ENCODE measurements at regions not wholly inside any gene's neighbourhood (a gene's known extent, or its start where the extent isn't known, plus 50 kb on each side); places are given as distances from the start of the nearest gene placed in this dataset.
"Not testable (repeated sequence)": the region's sequence is repeated elsewhere in the genome, so short reads cannot be mapped to it uniquely, and the experiment has no call there.

GRCh38 chr6:71360556-71361335 is 72.1 kb downstream of the OGFRL1 start:
- not testable (repeated sequence) for DNase-seq (ENCODE audit: low spot score)

DNA sequence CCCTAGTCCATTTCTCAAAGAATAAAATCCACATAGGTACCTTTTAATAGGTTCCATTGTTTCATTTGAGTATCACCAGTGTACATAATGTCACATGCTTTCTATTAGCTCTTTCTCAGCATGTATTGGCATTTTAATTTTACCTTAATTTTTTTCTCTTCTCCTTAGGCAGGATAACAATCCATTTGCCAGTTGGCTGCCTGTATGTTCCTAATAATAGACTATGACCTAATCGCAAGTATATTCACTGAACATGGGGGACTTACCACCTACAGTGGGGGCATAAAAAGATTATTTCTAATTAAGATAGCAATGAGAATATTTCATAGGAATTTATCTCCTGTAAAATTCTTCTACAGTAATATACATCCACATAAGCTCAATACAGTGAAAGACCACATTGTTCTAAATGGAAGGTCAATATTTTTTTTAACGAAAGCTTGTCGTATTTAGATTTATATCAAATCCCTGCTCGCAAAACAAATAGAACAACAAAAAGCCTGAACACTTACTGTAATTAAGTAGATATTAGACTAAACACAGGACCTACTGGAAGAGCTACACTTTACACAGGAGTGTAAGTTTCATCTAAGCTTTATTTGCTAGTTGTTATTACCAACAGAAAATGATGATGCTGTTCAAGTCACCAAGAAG is 76.4 kb downstream of the OGFRL1 start:
- DNase-seq (ENCODE audit: low spot score), result no peak

GRCh38 chr6:71367756-71368155 is 79.1 kb downstream of the OGFRL1 start:
- no peak for DNase-seq (ENCODE audit: low spot score)

- DNase-seq (ENCODE audit: low spot score), result no peak
Measured at GRCh38 chr6:71368284-71368683, 79.7 kb downstream of the OGFRL1 start.

- DNase-seq (ENCODE audit: low spot score), result no peak
Measured at GRCh38 chr6:71371559-71371958, 82.9 kb downstream of the OGFRL1 start.

GRCh38 chr6:71373943-71374342 is 85.3 kb downstream of the OGFRL1 start:
- DNase-seq (ENCODE audit: low spot score), result no peak

DNA sequence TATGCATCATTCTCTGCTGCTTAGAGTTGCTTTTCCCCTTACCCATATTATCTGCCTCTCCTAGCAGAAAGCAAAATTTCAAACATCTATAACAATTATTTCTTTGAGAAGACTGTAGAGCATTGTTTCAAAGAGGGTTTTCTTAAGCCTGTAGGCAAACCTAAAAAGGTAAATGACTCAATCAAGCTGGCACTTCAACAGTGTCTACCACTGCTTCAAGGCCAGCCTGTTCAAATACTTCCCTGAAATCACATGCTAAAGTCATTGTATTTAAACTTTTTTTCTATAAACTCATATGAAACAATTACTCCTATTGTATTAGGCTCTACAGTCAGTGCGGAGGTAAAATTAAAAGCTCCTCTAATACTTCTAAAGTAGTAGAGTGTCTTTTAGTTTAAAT is 87.1 kb downstream of the OGFRL1 start:
- no peak for DNase-seq (ENCODE audit: low spot score)

DNA sequence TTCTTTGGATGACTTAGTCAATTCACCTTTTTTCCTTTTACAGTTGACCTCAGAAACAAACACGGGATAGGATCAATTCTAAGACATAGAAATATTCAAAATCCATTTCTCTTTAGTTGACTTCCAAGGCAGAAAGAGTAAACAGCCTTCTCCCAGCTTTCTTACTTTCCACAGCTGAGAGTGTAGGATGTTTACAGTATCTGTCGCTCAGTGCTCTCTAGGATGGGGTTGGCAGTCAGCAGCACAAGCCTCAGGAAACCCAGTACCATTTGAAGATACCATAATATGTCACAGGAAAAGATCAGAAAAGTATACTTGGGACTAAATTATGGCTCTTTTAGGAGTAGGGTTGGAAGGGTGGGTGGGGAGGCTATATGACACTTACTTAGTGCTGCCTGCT is 88.2 kb downstream of the OGFRL1 start:
- DNase-seq (ENCODE audit: low spot score), result no peak

GRCh38 chr6:71383476-71383875 is 94.9 kb downstream of the OGFRL1 start:
- peak; percentile 37 for DNase-seq (ENCODE audit: low spot score)

- DNase-seq (ENCODE audit: low spot score), result peak; percentile 73
Measured at GRCh38 chr6:71383901-71384489, 95.4 kb downstream of the OGFRL1 start.

DNA sequence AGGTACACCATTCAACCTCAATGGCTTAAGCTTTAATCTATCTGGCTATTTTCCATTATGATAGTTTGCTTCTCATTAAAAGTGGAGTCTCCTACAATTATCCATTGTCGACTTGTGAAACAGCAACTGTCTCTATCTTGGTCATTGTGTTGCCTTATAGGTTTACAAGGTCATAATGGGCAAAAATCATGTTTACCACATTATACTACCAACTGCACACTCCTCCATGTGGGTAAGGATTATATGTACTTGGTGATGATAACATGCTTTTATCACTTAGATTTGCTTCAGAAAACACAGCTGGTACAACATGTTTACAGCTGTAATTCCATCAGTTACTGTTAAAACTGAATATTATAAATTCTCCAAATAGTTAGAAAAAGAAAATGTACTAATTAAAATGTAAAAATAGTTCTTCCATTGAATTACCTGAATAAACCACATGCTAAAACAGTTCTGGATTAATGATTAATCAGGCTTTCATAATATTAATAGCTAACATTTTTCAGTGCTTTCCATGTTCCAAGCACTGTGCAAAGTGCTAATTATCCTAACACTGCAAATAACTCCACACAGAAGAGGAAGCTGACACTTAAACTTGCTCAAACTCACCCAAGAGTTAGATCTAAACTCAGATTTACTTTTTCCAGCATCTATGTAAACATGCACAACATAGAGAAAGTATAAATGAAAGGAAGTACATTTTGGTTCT is 96.7 kb downstream of the OGFRL1 start:
- no peak for DNase-seq (ENCODE audit: low spot score)

DNA sequence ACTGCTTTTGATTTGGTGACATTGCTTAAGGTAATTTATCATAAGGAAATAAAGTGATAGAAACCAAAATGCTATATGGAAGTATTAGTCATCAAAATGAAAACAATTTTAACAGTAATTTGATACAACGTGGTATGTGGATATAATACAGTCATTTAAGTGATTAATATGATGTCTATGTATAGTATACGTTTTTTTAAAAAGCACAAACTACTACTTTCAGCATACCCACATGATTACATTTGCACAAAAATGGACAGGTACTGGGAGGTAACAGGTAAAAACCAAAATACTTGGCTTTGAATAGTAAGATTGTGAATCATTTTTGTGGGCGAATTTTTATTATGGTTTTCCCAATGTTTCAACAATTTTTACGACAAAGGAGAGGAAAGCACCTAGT is 97.6 kb downstream of the OGFRL1 start:
- DNase-seq (ENCODE audit: low spot score), result no peak

DNA sequence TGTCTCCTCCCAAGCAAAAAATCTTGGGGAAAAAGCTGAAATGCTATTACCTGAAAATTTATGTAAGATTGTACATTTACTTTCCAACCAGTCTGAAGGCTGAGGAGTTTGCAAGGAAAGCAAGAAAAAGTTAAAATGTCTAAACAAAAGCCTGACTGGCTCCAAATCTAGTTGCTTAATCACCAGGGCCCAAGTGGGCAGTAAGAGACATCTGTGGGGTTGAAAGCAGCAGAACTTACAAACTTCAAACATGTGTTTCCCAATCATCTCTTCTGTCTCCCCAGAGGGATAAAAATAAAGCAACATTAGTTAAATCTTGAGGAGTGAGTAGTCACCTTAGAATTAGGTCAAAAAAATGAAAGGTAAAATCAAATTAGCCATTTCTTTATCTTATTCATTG is 98.6 kb downstream of the OGFRL1 start:
- no peak for DNase-seq (ENCODE audit: low spot score)

DNA sequence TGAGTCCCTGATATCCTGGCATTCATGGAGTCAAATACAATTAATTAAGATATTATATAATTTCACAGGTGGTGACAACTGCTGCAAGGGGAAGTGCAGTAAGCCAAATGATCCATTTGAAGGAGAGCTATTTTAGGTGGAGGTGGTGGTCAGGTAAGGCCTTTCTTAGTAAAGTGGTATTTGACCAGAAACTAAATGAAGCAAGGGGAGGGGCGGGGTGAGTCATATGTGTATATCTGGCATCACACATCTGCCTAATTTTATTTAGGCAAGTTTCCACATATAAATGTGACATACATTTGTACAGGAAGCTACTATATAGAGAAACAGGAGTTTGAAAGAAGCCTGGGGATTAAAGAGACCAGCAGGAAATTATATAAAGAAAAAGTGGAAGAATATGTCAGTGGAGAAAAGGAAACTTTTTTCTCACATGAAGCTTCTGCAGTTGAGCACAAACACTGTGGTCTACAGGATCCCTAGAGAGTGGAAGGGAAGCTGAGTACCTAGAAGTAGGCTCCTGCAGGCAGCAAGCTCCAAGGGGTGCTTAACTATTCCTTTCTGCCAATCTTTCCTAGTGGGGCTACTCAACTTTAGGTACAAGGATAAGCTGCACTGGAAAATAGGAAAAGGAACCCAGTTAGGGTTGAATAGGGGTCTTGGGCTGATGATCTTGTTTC is 99.6 kb downstream of the OGFRL1 start:
- DNase-seq (ENCODE audit: low spot score), result peak; percentile 22

DNA sequence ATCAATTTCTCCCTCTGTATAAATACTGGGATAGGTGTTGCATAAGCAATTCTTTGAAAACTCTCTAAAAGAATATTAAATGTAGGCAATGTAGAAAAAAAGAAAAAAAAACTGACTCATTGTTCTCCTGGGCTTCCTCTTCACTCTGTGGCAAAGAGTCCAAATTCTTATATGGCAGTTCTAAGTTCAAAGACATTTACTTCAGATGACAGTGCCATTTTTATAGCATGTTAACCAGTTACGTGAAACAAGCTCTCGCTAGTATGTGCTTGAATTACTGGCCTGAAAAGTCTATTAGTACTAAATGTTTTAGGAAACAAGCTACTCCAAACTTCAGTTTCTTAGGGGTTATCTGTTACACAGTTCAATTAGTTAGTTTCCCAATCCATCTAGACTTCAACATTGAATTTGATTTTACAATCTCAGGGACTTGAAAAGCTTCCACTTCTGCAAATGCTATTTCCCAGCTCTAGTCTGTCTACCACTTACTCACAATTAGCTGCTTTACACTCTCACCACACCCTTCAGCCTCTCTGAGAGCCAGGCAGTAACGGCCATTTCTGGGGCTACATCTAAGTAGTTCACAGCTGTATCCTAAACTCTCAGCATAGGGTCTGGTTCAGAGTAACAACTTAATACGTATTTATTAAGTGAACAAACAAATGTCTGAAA is 100.4 kb downstream of the OGFRL1 start:
- DNase-seq (ENCODE audit: low spot score), result no peak

- no peak for DNase-seq (ENCODE audit: low spot score)
Measured at GRCh38 chr6:71391126-71391525, 102.5 kb downstream of the OGFRL1 start.

GRCh38 chr6:71392276-71392675 is 103.7 kb downstream of the OGFRL1 start:
- DNase-seq (ENCODE audit: low spot score), result no peak

- no peak for DNase-seq (ENCODE audit: low spot score)
Measured at GRCh38 chr6:71393471-71393870, 104.9 kb downstream of the OGFRL1 start.

DNA sequence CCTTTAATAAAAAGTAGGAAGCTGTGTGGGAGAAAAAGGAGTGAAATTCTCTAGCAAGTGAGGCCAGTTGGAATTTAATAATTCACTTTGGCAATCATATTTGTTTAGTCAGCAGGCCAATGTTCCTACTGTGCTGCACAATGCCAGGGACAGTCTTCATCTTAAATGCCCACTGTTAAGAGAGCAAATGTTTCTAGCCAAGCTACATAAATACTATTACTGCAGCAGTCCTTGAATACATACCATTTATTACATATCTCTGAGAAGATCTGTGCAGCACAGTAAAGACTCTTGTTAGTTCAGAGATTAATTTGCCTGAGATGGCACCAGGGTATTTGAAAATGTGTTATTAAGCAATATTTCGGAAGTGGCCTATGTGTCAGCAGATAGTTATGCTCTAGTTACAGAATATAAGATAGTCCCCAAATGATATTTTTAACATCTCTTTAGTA is 105.4 kb downstream of the OGFRL1 start:
- no peak for DNase-seq (ENCODE audit: low spot score)

- DNase-seq (ENCODE audit: low spot score), result no peak
Measured at GRCh38 chr6:71394926-71395325, 106.3 kb downstream of the OGFRL1 start.

- DNase-seq (ENCODE audit: low spot score), result no peak
Measured at GRCh38 chr6:71395731-71396409, 107.3 kb downstream of the OGFRL1 start.
